ENCODE measurements at regions not wholly inside any gene's neighbourhood (a gene's known extent, or its start where the extent isn't known, plus 50 kb on each side); places are given as distances from the start of the nearest gene placed in this dataset.

DNA sequence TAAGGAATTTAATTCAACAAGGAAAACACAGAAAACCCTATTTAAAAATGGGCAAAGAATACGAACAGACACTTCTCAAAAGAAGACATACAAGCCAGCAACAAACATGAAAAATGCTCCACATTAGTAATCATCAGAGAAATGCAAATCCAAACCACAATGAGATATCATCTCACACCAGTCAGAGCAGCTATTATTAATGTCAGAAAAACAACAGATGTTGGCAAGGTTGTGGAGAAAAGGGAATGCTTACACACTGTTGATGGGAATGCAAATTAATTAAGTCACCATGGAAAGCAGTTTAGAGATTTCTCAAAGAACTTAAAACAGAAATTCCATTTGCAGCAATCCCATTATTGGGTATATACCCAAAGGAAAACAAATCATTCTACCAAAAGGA lies 55.2 kb downstream of the GCC1 start:
- Histone ChIP-seq H3K36me3 (ENCODE audit: insufficient read depth, low read length) (no peaks in the 10 kb centered on the region), H3K27ac (ENCODE audit: low read depth, low read length) (no peak overlapping the region), H3K79me2 (ENCODE audit: control insufficient read depth, insufficient read depth, low read length, unreplicated experiment) (no peaks in the 10 kb centered on the region), H3K27me3 (ENCODE audit: insufficient read depth, low read length) (peaks cover 63% of the 10 kb centered on the region), H3K4me1 (ENCODE audit: control insufficient read depth, insufficient read depth, low read length, unreplicated experiment) (no peaks in the 10 kb centered on the region), H2AFZ (ENCODE audit: low read length, unreplicated experiment) (no peak overlapping the region), H3K4me3 (ENCODE audit: low read depth, low read length) (no peak overlapping the region)

- no peaks in the 10 kb centered on the region for H3K79me2 ChIP-seq (ENCODE audit: control insufficient read depth, insufficient read depth, low read length, unreplicated experiment)
- H3K36me3 ChIP-seq (ENCODE audit: insufficient read depth, low read length), result no peaks in the 10 kb centered on the region
- H3K27ac ChIP-seq (ENCODE audit: low read depth, low read length), result no peak overlapping the region
- H3K27me3 ChIP-seq (ENCODE audit: insufficient read depth, low read length), result peaks cover 51% of the 10 kb centered on the region
- no peak overlapping the region for H3K4me3 ChIP-seq (ENCODE audit: low read depth, low read length)
- no peak overlapping the region for H2AFZ ChIP-seq (ENCODE audit: low read length, unreplicated experiment)
- H3K4me1 ChIP-seq (ENCODE audit: control insufficient read depth, insufficient read depth, low read length, unreplicated experiment), result no peaks in the 10 kb centered on the region
Measured at GRCh38 chr7:127527561-127527960, 57.8 kb downstream of the GCC1 start.

- Histone ChIP-seq H3K79me2 (ENCODE audit: control insufficient read depth, insufficient read depth, low read length, unreplicated experiment) (no peaks in the 10 kb centered on the region), H3K4me3 (ENCODE audit: low read depth, low read length) (no peak overlapping the region), H3K4me1 (ENCODE audit: control insufficient read depth, insufficient read depth, low read length, unreplicated experiment) (no peaks in the 10 kb centered on the region), H2AFZ (ENCODE audit: low read length, unreplicated experiment) (no peak overlapping the region), H3K27ac (ENCODE audit: low read depth, low read length) (no peak overlapping the region), H3K36me3 (ENCODE audit: insufficient read depth, low read length) (no peaks in the 10 kb centered on the region), H3K27me3 (ENCODE audit: insufficient read depth, low read length) (peaks cover 42% of the 10 kb centered on the region)
Measured at GRCh38 chr7:127525866-127526480, 59.4 kb downstream of the GCC1 start.

DNA sequence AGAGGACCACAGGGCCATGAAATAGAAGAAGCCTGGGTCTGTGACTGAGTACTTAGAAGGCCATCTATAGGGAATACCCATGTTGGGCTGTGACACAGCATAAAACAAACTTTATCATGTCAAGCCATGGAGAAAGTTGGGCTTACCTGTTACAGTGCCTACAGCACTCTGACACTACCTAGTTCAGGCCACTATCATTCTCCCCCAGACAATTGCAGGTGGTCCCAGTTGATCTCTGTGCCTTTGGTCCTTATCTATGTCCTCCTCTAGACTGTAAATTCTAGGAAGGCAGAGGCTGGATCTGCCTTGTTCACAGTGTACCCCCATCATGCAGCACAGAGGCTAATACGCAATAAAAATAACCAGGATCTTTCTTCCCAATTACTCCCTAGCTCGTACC lies 69.1 kb downstream of the GCC1 start:
- Histone ChIP-seq H3K27me3 (ENCODE audit: insufficient read depth, low read length) (peaks cover 46% of the 10 kb centered on the region), H3K4me1 (ENCODE audit: control insufficient read depth, insufficient read depth, low read length, unreplicated experiment) (no peaks in the 10 kb centered on the region), H2AFZ (ENCODE audit: low read length, unreplicated experiment) (no peak overlapping the region), H3K4me3 (ENCODE audit: low read depth, low read length) (no peak overlapping the region), H3K79me2 (ENCODE audit: control insufficient read depth, insufficient read depth, low read length, unreplicated experiment) (no peaks in the 10 kb centered on the region), H3K36me3 (ENCODE audit: insufficient read depth, low read length) (no peaks in the 10 kb centered on the region), H3K27ac (ENCODE audit: low read depth, low read length) (no peak overlapping the region)

GRCh38 chr7:127514499-127514898 lies 70.9 kb downstream of the GCC1 start:
- Histone ChIP-seq H3K27ac (ENCODE audit: low read depth, low read length) (no peak overlapping the region), H3K4me3 (ENCODE audit: low read depth, low read length) (no peak overlapping the region), H2AFZ (ENCODE audit: low read length, unreplicated experiment) (no peak overlapping the region), H3K4me1 (ENCODE audit: control insufficient read depth, insufficient read depth, low read length, unreplicated experiment) (no peaks in the 10 kb centered on the region), H3K79me2 (ENCODE audit: control insufficient read depth, insufficient read depth, low read length, unreplicated experiment) (no peaks in the 10 kb centered on the region), H3K36me3 (ENCODE audit: insufficient read depth, low read length) (no peaks in the 10 kb centered on the region), H3K27me3 (ENCODE audit: insufficient read depth, low read length) (peaks cover 62% of the 10 kb centered on the region)

- Histone ChIP-seq H3K27me3 (ENCODE audit: insufficient read depth, low read length) (peaks cover 64% of the 10 kb centered on the region), H3K79me2 (ENCODE audit: control insufficient read depth, insufficient read depth, low read length, unreplicated experiment) (no peaks in the 10 kb centered on the region), H2AFZ (ENCODE audit: low read length, unreplicated experiment) (no peak overlapping the region), H3K4me1 (ENCODE audit: control insufficient read depth, insufficient read depth, low read length, unreplicated experiment) (no peaks in the 10 kb centered on the region), H3K4me3 (ENCODE audit: low read depth, low read length) (no peak overlapping the region), H3K36me3 (ENCODE audit: insufficient read depth, low read length) (no peaks in the 10 kb centered on the region), H3K27ac (ENCODE audit: low read depth, low read length) (no peak overlapping the region)
Measured at GRCh38 chr7:127513311-127513710, 72.1 kb downstream of the GCC1 start.

- Histone ChIP-seq H3K4me3 (ENCODE audit: low read depth, low read length) (no peak overlapping the region), H3K4me1 (ENCODE audit: control insufficient read depth, insufficient read depth, low read length, unreplicated experiment) (no peaks in the 10 kb centered on the region), H2AFZ (ENCODE audit: low read length, unreplicated experiment) (no peak overlapping the region), H3K27me3 (ENCODE audit: insufficient read depth, low read length) (peaks cover 67% of the 10 kb centered on the region), H3K36me3 (ENCODE audit: insufficient read depth, low read length) (no peaks in the 10 kb centered on the region), H3K79me2 (ENCODE audit: control insufficient read depth, insufficient read depth, low read length, unreplicated experiment) (no peaks in the 10 kb centered on the region), H3K27ac (ENCODE audit: low read depth, low read length) (no peak overlapping the region)
Measured at GRCh38 chr7:127512663-127513062, 72.7 kb downstream of the GCC1 start.

DNA sequence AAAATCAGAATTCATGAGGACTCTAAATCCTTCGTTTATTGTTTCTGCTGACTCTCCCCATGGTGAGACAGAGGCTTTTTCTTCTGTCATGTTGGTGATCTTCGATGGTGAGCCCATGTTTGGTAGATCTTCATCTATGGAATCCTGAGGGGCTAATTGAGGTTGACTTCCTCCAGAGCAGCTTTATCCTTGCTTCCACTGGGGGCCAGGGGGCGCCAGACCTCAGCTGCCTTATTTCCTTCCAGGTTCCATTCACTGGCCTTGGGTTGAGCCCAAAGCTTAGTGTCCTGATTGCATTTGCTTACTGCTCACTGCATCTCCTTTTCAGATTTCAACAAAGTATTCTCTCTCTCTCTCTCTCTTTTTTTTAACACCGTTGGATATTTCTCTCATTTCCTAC lies 80.7 kb downstream of the GCC1 start:
- Histone ChIP-seq H3K4me3 (ENCODE audit: low read depth, low read length) (no peak overlapping the region), H3K4me1 (ENCODE audit: control insufficient read depth, insufficient read depth, low read length, unreplicated experiment) (no peaks in the 10 kb centered on the region), H3K36me3 (ENCODE audit: insufficient read depth, low read length) (no peaks in the 10 kb centered on the region), H2AFZ (ENCODE audit: low read length, unreplicated experiment) (no peak overlapping the region), H3K27me3 (ENCODE audit: insufficient read depth, low read length) (peaks cover 62% of the 10 kb centered on the region), H3K79me2 (ENCODE audit: control insufficient read depth, insufficient read depth, low read length, unreplicated experiment) (no peaks in the 10 kb centered on the region), H3K27ac (ENCODE audit: low read depth, low read length) (no peak overlapping the region)

GRCh38 chr7:127501817-127502216 lies 83.6 kb downstream of the GCC1 start:
- peaks cover 61% of the 10 kb centered on the region for H3K27me3 ChIP-seq (ENCODE audit: insufficient read depth, low read length)
- H3K36me3 ChIP-seq (ENCODE audit: insufficient read depth, low read length), result no peaks in the 10 kb centered on the region
- no peak overlapping the region for H3K27ac ChIP-seq (ENCODE audit: low read depth, low read length)
- no peak overlapping the region for H3K4me3 ChIP-seq (ENCODE audit: low read depth, low read length)
- H2AFZ ChIP-seq (ENCODE audit: low read length, unreplicated experiment), result no peak overlapping the region
- H3K79me2 ChIP-seq (ENCODE audit: control insufficient read depth, insufficient read depth, low read length, unreplicated experiment), result no peaks in the 10 kb centered on the region
- H3K4me1 ChIP-seq (ENCODE audit: control insufficient read depth, insufficient read depth, low read length, unreplicated experiment), result no peaks in the 10 kb centered on the region

GRCh38 chr7:127487381-127487780 lies 94.9 kb upstream of the ZNF800 start:
- Histone ChIP-seq H3K4me1 (ENCODE audit: control insufficient read depth, insufficient read depth, low read length, unreplicated experiment) (no peaks in the 10 kb centered on the region), H3K36me3 (ENCODE audit: insufficient read depth, low read length) (no peaks in the 10 kb centered on the region), H3K27ac (ENCODE audit: low read depth, low read length) (no peak overlapping the region), H2AFZ (ENCODE audit: low read length, unreplicated experiment) (no peak overlapping the region), H3K4me3 (ENCODE audit: low read depth, low read length) (no peak overlapping the region), H3K27me3 (ENCODE audit: insufficient read depth, low read length) (peaks cover 21% of the 10 kb centered on the region), H3K79me2 (ENCODE audit: control insufficient read depth, insufficient read depth, low read length, unreplicated experiment) (no peaks in the 10 kb centered on the region)

GRCh38 chr7:127486654-127487053 lies 94.1 kb upstream of the ZNF800 start:
- no peak overlapping the region for H3K4me3 ChIP-seq (ENCODE audit: low read depth, low read length)
- H3K27ac ChIP-seq (ENCODE audit: low read depth, low read length), result no peak overlapping the region
- H3K79me2 ChIP-seq (ENCODE audit: control insufficient read depth, insufficient read depth, low read length, unreplicated experiment), result no peaks in the 10 kb centered on the region
- no peak overlapping the region for H2AFZ ChIP-seq (ENCODE audit: low read length, unreplicated experiment)
- H3K27me3 ChIP-seq (ENCODE audit: insufficient read depth, low read length), result peaks cover 25% of the 10 kb centered on the region
- H3K4me1 ChIP-seq (ENCODE audit: control insufficient read depth, insufficient read depth, low read length, unreplicated experiment), result no peaks in the 10 kb centered on the region
- no peaks in the 10 kb centered on the region for H3K36me3 ChIP-seq (ENCODE audit: insufficient read depth, low read length)
